IMR-90 (cell line): ENCODE measurements at regions not wholly inside any gene's neighbourhood (a gene's known extent, or its start where the extent isn't known, plus 50 kb on each side); places are given as distances from the start of the nearest gene placed in this dataset.

Experiments
- ATAC-seq: fragments of 200-7000 bp; cut with Tn5 transposase; 2 replicates; pipeline ENCODE4 v1.9.1; 2020; ENCODE audit warnings: low read depth, mild to moderate bottlenecking, moderate library complexity
- BruUV-seq: library from RNA; stranded (reverse); fragments of 400-500 nt; replicated peaks from 2 replicates; lab custom pipeline; 2021; lab: Mats Ljungman, UMichigan
- CTCF ChIA-PET: fragments of 300-600 bp; formaldehyde crosslinking; extraction: SDS; loops from one replicate; lab custom pipeline; 2021; ENCODE audit warnings: antibody characterized with exemption; lab: Yijun Ruan, JAX
- POLR2A ChIA-PET: fragments of 300-600 bp; sonication (Branson Sonifier 250); formaldehyde crosslinking; loops from one replicate; lab custom pipeline; 2022; ENCODE audit warnings: antibody characterized with exemption; ENCODE audit not compliant: unreplicated experiment; lab: Charles Lee
- DNase-seq: peaks from one replicate; pipeline ENCODE4 v3.0.0; 2013
- H2AFZ ChIP-seq: replicated peaks from 2 replicates; pipeline ENCODE3; 2013; ENCODE audit warnings: low read length, mild to moderate bottlenecking; ENCODE audit not compliant: poor library complexity
- H2AK5ac ChIP-seq: 2 replicates; pipeline ENCODE4 v1.6.1; 2013; ENCODE audit warnings: low read depth, low read length, inconsistent platforms
- H2AK9ac ChIP-seq: replicated peaks from 2 replicates; pipeline ENCODE3; 2013; ENCODE audit warnings: mild to moderate bottlenecking, low read depth, low read length, moderate library complexity; ENCODE audit not compliant: poor library complexity
- H2BK120ac ChIP-seq: 2 replicates; pipeline ENCODE4 v1.6.1; 2013; ENCODE audit warnings: low read depth, low read length, inconsistent platforms
- H2BK15ac ChIP-seq: 3 replicates; pipeline ENCODE4 v1.6.1; 2013; ENCODE audit warnings: low read depth, low read length, inconsistent platforms
- H2BK20ac ChIP-seq: 2 replicates; pipeline ENCODE4 v1.6.1; 2013; ENCODE audit warnings: low read depth, mild to moderate bottlenecking, inconsistent platforms, low read length, moderate library complexity
- H2BK5ac ChIP-seq: 2 replicates; pipeline ENCODE4 v1.6.1; 2013; ENCODE audit warnings: mild to moderate bottlenecking, low read depth, low read length, inconsistent platforms; ENCODE audit not compliant: poor library complexity, severe bottlenecking
- H3K14ac ChIP-seq: replicated peaks from 2 replicates; pipeline ENCODE4 v1.6.1; 2013; ENCODE audit warnings: low read depth, low read length, inconsistent platforms
- H3K18ac ChIP-seq: 2 replicates; pipeline ENCODE4 v1.6.1; 2013; ENCODE audit warnings: low read depth, low read length, control low read depth
- H3K23ac ChIP-seq: 2 replicates; pipeline ENCODE4 v1.6.1; 2013; ENCODE audit warnings: low read depth, low read length, inconsistent platforms
- H3K27ac ChIP-seq: 2 replicates; pipeline ENCODE4 v1.5.1; 2013; ENCODE audit warnings: mild to moderate bottlenecking, control low read depth, low read length; ENCODE audit not compliant: insufficient read depth
- H3K27me3 ChIP-seq: 2 replicates; pipeline ENCODE4 v1.6.1; 2013; ENCODE audit warnings: low read length; ENCODE audit not compliant: control insufficient read depth, insufficient read depth
- H3K36me3 ChIP-seq: 2 replicates; pipeline ENCODE4 v1.6.1; 2013; ENCODE audit warnings: low read length, mixed read lengths; ENCODE audit not compliant: control insufficient read depth, insufficient read depth
- H3K4ac ChIP-seq: 2 replicates; pipeline ENCODE4 v1.6.1; 2013; ENCODE audit warnings: low read depth, low read length, inconsistent platforms
- H3K4me1 ChIP-seq: 2 replicates; pipeline ENCODE4 v1.6.1; 2013; ENCODE audit warnings: low read length, mixed read lengths; ENCODE audit not compliant: control insufficient read depth, insufficient read depth
- H3K4me2 ChIP-seq: 2 replicates; pipeline ENCODE4 v1.6.1; 2013; ENCODE audit warnings: low read depth, mild to moderate bottlenecking, control low read depth, low read length, moderate library complexity
- H3K4me3 ChIP-seq: 2 replicates; pipeline ENCODE4 v1.5.1; 2013; ENCODE audit warnings: low read depth, mild to moderate bottlenecking, control low read depth, low read length, moderate library complexity; ENCODE audit not compliant: insufficient read depth
- H3K56ac ChIP-seq: 2 replicates; pipeline ENCODE4 v1.6.1; 2013; ENCODE audit warnings: low read length, inconsistent platforms; ENCODE audit not compliant: insufficient read depth; ENCODE audit errors: extremely low read depth
- H3K79me1 ChIP-seq, 2 experiments: 2 replicates each; pipeline ENCODE4 v1.6.1; 2013; ENCODE audit warnings: low read length in 2 of 2, inconsistent platforms in 1 of 2, low read depth in 1 of 2
- H3K9ac ChIP-seq: 2 replicates; pipeline ENCODE4 v1.6.1; 2013; ENCODE audit warnings: low read depth, low read length, control low read depth
- H3K9me1 ChIP-seq: 2 replicates; pipeline ENCODE4 v1.6.1; 2013; ENCODE audit warnings: low read length, inconsistent platforms; ENCODE audit not compliant: insufficient read depth
- H3K9me3 ChIP-seq: 2 replicates; pipeline ENCODE4 v1.6.1; 2013; ENCODE audit warnings: low read length; ENCODE audit not compliant: control insufficient read depth, insufficient read depth
- H4K20me1 ChIP-seq: 2 replicates; pipeline ENCODE4 v1.6.1; 2013; ENCODE audit warnings: low read length, inconsistent platforms; ENCODE audit not compliant: insufficient read depth
- H4K5ac ChIP-seq: 2 replicates; pipeline ENCODE4 v1.6.1; 2013; ENCODE audit warnings: mild to moderate bottlenecking, low read depth, low read length, control low read depth
- H4K8ac ChIP-seq, 2 experiments: 2 replicates each; pipeline ENCODE4 v1.6.1; 2013; ENCODE audit warnings: low read depth in 2 of 2, low read length in 2 of 2, control low read depth in 1 of 2, inconsistent platforms in 1 of 2
- H4K91ac ChIP-seq: 2 replicates; pipeline ENCODE4 v1.6.1; 2013; ENCODE audit warnings: low read depth, low read length, inconsistent platforms; ENCODE audit not compliant: insufficient read depth
- BHLHE40 ChIP-seq: fragments of 150-350 bp; IDR thresholded peaks from 2 replicates; pipeline ENCODE4 v1.6.1; 2016; ENCODE audit warnings: mild to moderate bottlenecking, low read depth, low read length
- CEBPB ChIP-seq: IDR thresholded peaks from 2 replicates; pipeline ENCODE4 v1.6.1; 2012; ENCODE audit warnings: low read depth, low read length, improper control_type of control experiment
- CHD1 ChIP-seq: IDR thresholded peaks from 2 replicates; pipeline ENCODE4 v1.6.1; 2012; ENCODE audit warnings: low read depth, low read length, improper control_type of control experiment
- FOS ChIP-seq: fragments of 150-350 bp; IDR thresholded peaks from 2 replicates; pipeline ENCODE4 v1.6.1; 2016; ENCODE audit warnings: low read depth, low read length
- MAFK ChIP-seq: IDR thresholded peaks from 2 replicates; pipeline ENCODE4 v1.6.1; 2012; ENCODE audit warnings: low read depth, low read length, improper control_type of control experiment
- MAZ ChIP-seq: IDR thresholded peaks from 2 replicates; pipeline ENCODE4 v1.6.1; 2012; ENCODE audit warnings: low read depth, mild to moderate bottlenecking, low read length, improper control_type of control experiment, moderate library complexity, borderline replicate concordance
- MXI1 ChIP-seq: IDR thresholded peaks from 2 replicates; pipeline ENCODE4 v1.6.1; 2012; ENCODE audit warnings: low read depth, mild to moderate bottlenecking, low read length, moderate library complexity, borderline replicate concordance
- NFE2L2 ChIP-seq: fragments of 150-350 bp; IDR thresholded peaks from 2 replicates; pipeline ENCODE4 v1.6.1; 2016; ENCODE audit warnings: low read depth, mild to moderate bottlenecking, low read length
- POLR2A ChIP-seq: IDR thresholded peaks from 2 replicates; pipeline ENCODE4 v1.6.1; 2012; ENCODE audit warnings: mild to moderate bottlenecking, low read depth, low read length
- RAD21 ChIP-seq: IDR thresholded peaks from 2 replicates; pipeline ENCODE4 v1.6.1; 2012; ENCODE audit warnings: low read length, improper control_type of control experiment
- RCOR1 ChIP-seq: IDR thresholded peaks from 2 replicates; pipeline ENCODE4 v1.6.1; 2012; ENCODE audit warnings: mild to moderate bottlenecking, low read length, improper control_type of control experiment; ENCODE audit not compliant: insufficient replicate concordance
- RFX5 ChIP-seq: IDR thresholded peaks from 2 replicates; pipeline ENCODE4 v1.8.0; 2012; ENCODE audit warnings: low read depth, mild to moderate bottlenecking, low read length, moderate library complexity
- SMC3 ChIP-seq: fragments of 150-350 bp; IDR thresholded peaks from 2 replicates; pipeline ENCODE4 v1.6.1; 2016; ENCODE audit warnings: low read depth, mild to moderate bottlenecking, antibody characterized with exemption, low read length, moderate library complexity
- WGBS, 2 experiments: methylation state at CpG; one replicate each; pipeline versions ENCODE4 v1.1.5 to v1.1.7; 2013; ENCODE audit warnings: missing lambda C conversion rate in 2 of 2; ENCODE audit not compliant: insufficient read length in 1 of 2; ENCODE audit errors: extremely low coverage in 2 of 2; 5-methylcytosine and 5-hydroxymethylcytosine counted together
- dilution Hi-C: fragments of 300-500 bp; cut with HindIII; formaldehyde crosslinking; loops from one replicate; pipeline ENCODE4 v1.14.3; 2018; ENCODE audit warnings: low sequenced_read_pairs; ENCODE audit not compliant: unreplicated experiment
- in situ Hi-C: fragments of 300-500 bp; cut with MboI; formaldehyde crosslinking; loops from 3 replicates; pipeline ENCODE4 v1.14.3; 2019; ENCODE audit warnings: low sequenced_read_pairs, inconsistent platforms, mixed read lengths
- intact Hi-C: fragments of 100-400 bp; cut with micrococcal nuclease; formaldehyde crosslinking; loops from 2 replicates; pipeline ENCODE4 v1.10.0; 2022
- TF ChIP-seq, protein P1 (sequence below): fragments of 150-350 bp; IDR thresholded peaks from 2 replicates; pipeline ENCODE4 v1.6.1; 2017; ENCODE audit warnings: mild to moderate bottlenecking, antibody characterized with exemption, low read length, low read depth
- TF ChIP-seq, protein P2 (sequence below): fragments of 150-350 bp; IDR thresholded peaks from 2 replicates; pipeline ENCODE4 v1.6.1; 2016; ENCODE audit warnings: low read depth, mild to moderate bottlenecking, low read length, moderate library complexity, borderline replicate concordance
- TF ChIP-seq, protein P3 (sequence below): conservative IDR thresholded peaks from 2 replicates; pipeline ENCODE4 v1.5.1; 2012; ENCODE audit warnings: mild to moderate bottlenecking, low read depth, low read length, improper control_type of control experiment

DNA sequence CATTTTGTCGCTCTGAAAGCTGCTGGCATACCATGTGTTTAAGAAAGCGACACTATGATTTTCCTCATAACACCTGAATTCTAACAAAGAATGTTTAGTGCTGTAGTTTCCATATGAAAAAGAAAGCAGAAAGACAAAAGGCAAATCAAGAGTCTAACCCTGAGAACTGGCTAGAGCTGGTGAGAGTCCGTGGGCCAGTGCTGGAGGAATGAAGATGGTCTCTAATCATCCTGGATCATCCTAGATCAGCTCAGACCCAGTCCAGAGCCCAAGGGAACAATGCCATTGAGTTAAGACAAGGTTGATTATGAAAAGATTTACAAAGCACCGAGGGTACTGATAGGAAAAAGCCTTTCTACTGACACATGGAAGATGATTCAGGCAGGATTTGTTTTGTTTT, 73.0 kb upstream of the MYLIP start:
- Histone ChIP-seq H2AFZ (no peak overlapping the region), H3K9me3 (no peaks in the 10 kb centered on the region), H2BK15ac (no peak overlapping the region), H3K36me3 (no peaks in the 10 kb centered on the region), H2BK5ac (no peak overlapping the region), H3K56ac (no peak overlapping the region), H3K4me3 (no peak overlapping the region), H2AK9ac (no peak overlapping the region), H3K18ac (no peak overlapping the region), H3K14ac (no peak overlapping the region), H2BK120ac (no peak overlapping the region), H3K27ac (no peak overlapping the region), H4K5ac (no peak overlapping the region), H3K23ac (no peak overlapping the region), H3K27me3 (peaks cover 7% of the 10 kb centered on the region), H3K9ac (no peak overlapping the region), H4K20me1 (no peaks in the 10 kb centered on the region), H2AK5ac (no peak overlapping the region), H4K8ac (no peak overlapping the region), H3K4me1 (no peaks in the 10 kb centered on the region), H3K4me2 (no peak overlapping the region), H2BK20ac (no peak overlapping the region), H4K91ac (no peak overlapping the region), H3K9me1 (no peaks in the 10 kb centered on the region), H3K4ac (no peak overlapping the region), H3K79me1 (no peaks in the 10 kb centered on the region)
- ChIA-PET CTCF (interaction anchor here (1.4 kb wide), 1 partner anchor 113 kb away, joined by 4 read pairs; no protein-coding TSS in a partner anchor), POLR2A (no interaction called here)
- DNase-seq (no peak), ATAC-seq (no peak)
- dilution Hi-C loops = no loop called here
- TF ChIP-seq SMC3 (no peak), BHLHE40 (no peak), MXI1 (no peak), RAD21 (no peak), MAZ (no peak), MAFK (no peak), CHD1 (no peak), CEBPB (no peak), RCOR1 (no peak), POLR2A (no peak), RFX5 (no peak), NFE2L2 (no peak), FOS (no peak)
- TF ChIP-seq, protein P1, sequence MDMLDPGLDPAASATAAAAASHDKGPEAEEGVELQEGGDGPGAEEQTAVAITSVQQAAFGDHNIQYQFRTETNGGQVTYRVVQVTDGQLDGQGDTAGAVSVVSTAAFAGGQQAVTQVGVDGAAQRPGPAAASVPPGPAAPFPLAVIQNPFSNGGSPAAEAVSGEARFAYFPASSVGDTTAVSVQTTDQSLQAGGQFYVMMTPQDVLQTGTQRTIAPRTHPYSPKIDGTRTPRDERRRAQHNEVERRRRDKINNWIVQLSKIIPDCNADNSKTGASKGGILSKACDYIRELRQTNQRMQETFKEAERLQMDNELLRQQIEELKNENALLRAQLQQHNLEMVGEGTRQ = no peak
- TF ChIP-seq, protein P2, sequence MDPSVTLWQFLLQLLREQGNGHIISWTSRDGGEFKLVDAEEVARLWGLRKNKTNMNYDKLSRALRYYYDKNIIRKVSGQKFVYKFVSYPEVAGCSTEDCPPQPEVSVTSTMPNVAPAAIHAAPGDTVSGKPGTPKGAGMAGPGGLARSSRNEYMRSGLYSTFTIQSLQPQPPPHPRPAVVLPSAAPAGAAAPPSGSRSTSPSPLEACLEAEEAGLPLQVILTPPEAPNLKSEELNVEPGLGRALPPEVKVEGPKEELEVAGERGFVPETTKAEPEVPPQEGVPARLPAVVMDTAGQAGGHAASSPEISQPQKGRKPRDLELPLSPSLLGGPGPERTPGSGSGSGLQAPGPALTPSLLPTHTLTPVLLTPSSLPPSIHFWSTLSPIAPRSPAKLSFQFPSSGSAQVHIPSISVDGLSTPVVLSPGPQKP = no peak
- TF ChIP-seq, protein P3, sequence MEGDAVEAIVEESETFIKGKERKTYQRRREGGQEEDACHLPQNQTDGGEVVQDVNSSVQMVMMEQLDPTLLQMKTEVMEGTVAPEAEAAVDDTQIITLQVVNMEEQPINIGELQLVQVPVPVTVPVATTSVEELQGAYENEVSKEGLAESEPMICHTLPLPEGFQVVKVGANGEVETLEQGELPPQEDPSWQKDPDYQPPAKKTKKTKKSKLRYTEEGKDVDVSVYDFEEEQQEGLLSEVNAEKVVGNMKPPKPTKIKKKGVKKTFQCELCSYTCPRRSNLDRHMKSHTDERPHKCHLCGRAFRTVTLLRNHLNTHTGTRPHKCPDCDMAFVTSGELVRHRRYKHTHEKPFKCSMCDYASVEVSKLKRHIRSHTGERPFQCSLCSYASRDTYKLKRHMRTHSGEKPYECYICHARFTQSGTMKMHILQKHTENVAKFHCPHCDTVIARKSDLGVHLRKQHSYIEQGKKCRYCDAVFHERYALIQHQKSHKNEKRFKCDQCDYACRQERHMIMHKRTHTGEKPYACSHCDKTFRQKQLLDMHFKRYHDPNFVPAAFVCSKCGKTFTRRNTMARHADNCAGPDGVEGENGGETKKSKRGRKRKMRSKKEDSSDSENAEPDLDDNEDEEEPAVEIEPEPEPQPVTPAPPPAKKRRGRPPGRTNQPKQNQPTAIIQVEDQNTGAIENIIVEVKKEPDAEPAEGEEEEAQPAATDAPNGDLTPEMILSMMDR = no peak
- in situ Hi-C loops = no loop called here
- no TSS peak for BruUV-seq
- intact Hi-C loops = no loop called here
- WGBS, 2 experiments = no CpG with 5 or more reads among the region's 4 CpGs
